Panc1 (cell line): ENCODE measurements at regions not wholly inside any gene's neighbourhood (a gene's known extent, or its start where the extent isn't known, plus 50 kb on each side); places are given as distances from the start of the nearest gene placed in this dataset.

Source experiments
- ATAC-seq: fragments of 200-7000 bp; cut with Tn5 transposase; 2 replicates; pipeline ENCODE4 v1.9.1; 2020; ENCODE audit warnings: mild to moderate bottlenecking, moderate library complexity
- BruUV-seq: library from RNA; stranded (reverse); fragments of 400-500 nt; replicated peaks from 2 replicates; lab custom pipeline; 2021; lab: Mats Ljungman, UMichigan
- CTCF ChIA-PET: fragments of 300-600 bp; sonication (Branson Sonifier 250); formaldehyde crosslinking; loops from one replicate; lab custom pipeline; 2022; ENCODE audit warnings: antibody characterized with exemption; lab: Charles Lee
- POLR2A ChIA-PET: fragments of 300-600 bp; sonication (Branson Sonifier 250); formaldehyde crosslinking; loops from one replicate; lab custom pipeline; 2022; ENCODE audit warnings: antibody characterized with exemption; lab: Charles Lee
- DNase-seq: peaks from one replicate; pipeline ENCODE4 v3.0.0-alpha.2; 2010; ENCODE audit warnings: low read depth, low spot score
- H3K27ac ChIP-seq: 2 replicates; pipeline ENCODE4 v1.5.1; 2011; ENCODE audit warnings: mild to moderate bottlenecking, low read length, inconsistent platforms
- H3K27me3 ChIP-seq: fragments of 200-500 bp; sonication (Bioruptor generic); 2 replicates; pipeline ENCODE4 v1.6.0; 2014; ENCODE audit warnings: low read length, inconsistent platforms; ENCODE audit not compliant: control insufficient read depth, insufficient read depth
- H3K36me3 ChIP-seq: fragments of 200-500 bp; sonication (Bioruptor generic); 2 replicates; pipeline ENCODE4 v1.5.1; 2014; ENCODE audit warnings: inconsistent platforms, mild to moderate bottlenecking, low read length, moderate library complexity; ENCODE audit not compliant: control insufficient read depth, insufficient read depth
- H3K4me1 ChIP-seq: 2 replicates; pipeline ENCODE4 v1.5.1; 2011; ENCODE audit warnings: inconsistent platforms, mild to moderate bottlenecking, low read length, moderate library complexity; ENCODE audit not compliant: control insufficient read depth, insufficient read depth
- H3K4me3 ChIP-seq, 2 experiments: 2 replicates each; pipeline ENCODE4 v1.5.1; 2011 to 2012; ENCODE audit warnings: low read depth in 2 of 2, low read length in 2 of 2, mild to moderate bottlenecking in 2 of 2, inconsistent platforms in 1 of 2, moderate library complexity in 1 of 2
- H3K9me3 ChIP-seq: fragments of 200-500 bp; sonication (Bioruptor generic); 2 replicates; pipeline ENCODE4 v1.5.1; 2014; ENCODE audit warnings: low read depth, mild to moderate bottlenecking, inconsistent platforms, low read length, moderate library complexity; ENCODE audit not compliant: control insufficient read depth, insufficient read depth
- CTCF ChIP-seq: fragments of 450-650 bp; IDR thresholded peaks from 2 replicates; pipeline ENCODE4 v1.5.1; 2017; ENCODE audit warnings: mild to moderate bottlenecking
- POLR2AphosphoS5 ChIP-seq: IDR thresholded peaks from 2 replicates; pipeline ENCODE4 v1.6.1; 2012; ENCODE audit warnings: mild to moderate bottlenecking, low read depth, low read length, moderate library complexity
- REST ChIP-seq, 2 experiments: IDR thresholded peaks; 2 replicates each; pipeline ENCODE4 v1.6.1; 2011 to 2012; ENCODE audit warnings: low read depth in 2 of 2, control low read depth in 1 of 2, low read length in 1 of 2, mild to moderate bottlenecking in 1 of 2, moderate library complexity in 1 of 2; ENCODE audit not compliant: insufficient read depth in 1 of 2
- SIN3A ChIP-seq: IDR thresholded peaks from 2 replicates; pipeline ENCODE4 v1.6.1; 2012; ENCODE audit warnings: low read depth, mild to moderate bottlenecking, low read length, moderate library complexity, borderline replicate concordance; ENCODE audit not compliant: insufficient read depth
- TCF7L2 ChIP-seq: IDR thresholded peaks from 2 replicates; pipeline ENCODE4 v1.6.1; 2011; ENCODE audit warnings: mild to moderate bottlenecking, low read depth, low read length, inconsistent platforms
- in situ Hi-C: cut with HindIII; loops from 2 replicates; pipeline ENCODE4 v1.10.0; 2016; ENCODE audit warnings: low sequenced_read_pairs, low pct_unique_long_range_greater_than_20kb
- intact Hi-C: fragments of 100-400 bp; cut with micrococcal nuclease; formaldehyde crosslinking; loops from one replicate; pipeline ENCODE4 v1.10.0; 2022; ENCODE audit not compliant: unreplicated experiment

GRCh38 chr5:164860896-164861295 lies 1355.5 kb downstream of the MAT2B start:
- no TSS peak for BruUV-seq
- Histone ChIP-seq H3K27ac (no peak overlapping the region), H3K27me3 (no peaks in the 10 kb centered on the region), H3K36me3 (no peaks in the 10 kb centered on the region), H3K4me1 (no peaks in the 10 kb centered on the region), H3K4me3 (no peak overlapping the region), H3K9me3 (no peaks in the 10 kb centered on the region)
- ATAC-seq (no peak), DNase-seq (no peak)
- ChIA-PET CTCF (no interaction called here), POLR2A (no interaction called here)
- in situ Hi-C loops (no loop called here), intact Hi-C loops (no loop called here)
- TF ChIP-seq SIN3A (no peak), TCF7L2 (no peak), CTCF (no peak), REST (IDR thresholded peaks at IDR 0.05; ENCODE audit: insufficient read depth in 1 of 2, low read depth in 2 of 2, low read length in 1 of 2) (no peak), POLR2AphosphoS5 (no peak)

GRCh38 chr5:164861610-164862009 lies 1356.2 kb downstream of the MAT2B start:
- Histone ChIP-seq H3K9me3 (no peaks in the 10 kb centered on the region), H3K4me1 (no peaks in the 10 kb centered on the region), H3K27ac (no peak overlapping the region), H3K27me3 (no peaks in the 10 kb centered on the region), H3K36me3 (no peaks in the 10 kb centered on the region), H3K4me3 (no peak overlapping the region)
- TF ChIP-seq TCF7L2, result no peak
- TF ChIP-seq SIN3A, result no peak
- no peak for TF ChIP-seq REST (IDR thresholded peaks at IDR 0.05; ENCODE audit: insufficient read depth in 1 of 2, low read depth in 2 of 2, low read length in 1 of 2)
- TF ChIP-seq POLR2AphosphoS5, result no peak
- no peak for TF ChIP-seq CTCF
- DNase-seq, result no peak
- CTCF ChIA-PET, result interaction anchor here (0.6 kb wide), 1 partner anchor 131 kb away, joined by 5 read pairs; no protein-coding TSS in a partner anchor
- no TSS peak for BruUV-seq
- POLR2A ChIA-PET, result no interaction called here
- no peak for ATAC-seq
- in situ Hi-C loops (no loop called here), intact Hi-C loops (no loop called here)
